C4-2B (cell line): ENCODE measurements at regions not wholly inside any gene's neighbourhood (a gene's known extent, or its start where the extent isn't known, plus 50 kb on each side); places are given as distances from the start of the nearest gene placed in this dataset.

Experiments
- H3K27ac ChIP-seq: fragments of 450-650 bp; 2 replicates; pipeline ENCODE4 v1.5.1; 2017
- ZFX ChIP-seq: fragments of 450-650 bp; IDR thresholded peaks from 2 replicates; pipeline ENCODE4 v1.6.1; 2017
- TF ChIP-seq, protein P1 (sequence below): fragments of 450-650 bp; conservative IDR thresholded peaks from 2 replicates; pipeline ENCODE4 v1.5.1; 2017; ENCODE audit warnings: mild to moderate bottlenecking

GRCh38 chr3:117558681-117559080 is 849.1 kb downstream of the TUSC7 start:
- TF ChIP-seq ZFX, result no peak
- no peak overlapping the region for H3K27ac ChIP-seq

DNA sequence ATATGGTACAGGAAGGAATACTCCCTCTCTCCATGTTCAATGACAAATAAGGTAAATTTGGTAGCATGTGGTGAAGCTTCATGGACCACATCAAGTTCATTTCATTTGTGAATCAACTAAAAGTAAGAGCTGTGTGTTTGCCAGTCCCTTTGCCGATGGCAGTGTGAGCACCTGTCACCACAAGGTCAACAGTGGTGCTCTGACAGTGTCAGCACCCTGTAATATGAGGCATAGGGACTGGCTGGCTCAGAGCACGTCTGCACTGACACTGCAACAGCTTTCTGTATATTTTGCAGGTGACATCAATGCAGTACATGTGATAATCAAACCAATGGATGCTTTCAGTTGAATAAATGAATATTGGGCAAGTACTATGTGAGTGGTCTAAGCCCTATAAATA is 852.4 kb downstream of the TUSC7 start:
- H3K27ac ChIP-seq, result no peak overlapping the region
- no peak for TF ChIP-seq ZFX
- TF ChIP-seq, protein P1, sequence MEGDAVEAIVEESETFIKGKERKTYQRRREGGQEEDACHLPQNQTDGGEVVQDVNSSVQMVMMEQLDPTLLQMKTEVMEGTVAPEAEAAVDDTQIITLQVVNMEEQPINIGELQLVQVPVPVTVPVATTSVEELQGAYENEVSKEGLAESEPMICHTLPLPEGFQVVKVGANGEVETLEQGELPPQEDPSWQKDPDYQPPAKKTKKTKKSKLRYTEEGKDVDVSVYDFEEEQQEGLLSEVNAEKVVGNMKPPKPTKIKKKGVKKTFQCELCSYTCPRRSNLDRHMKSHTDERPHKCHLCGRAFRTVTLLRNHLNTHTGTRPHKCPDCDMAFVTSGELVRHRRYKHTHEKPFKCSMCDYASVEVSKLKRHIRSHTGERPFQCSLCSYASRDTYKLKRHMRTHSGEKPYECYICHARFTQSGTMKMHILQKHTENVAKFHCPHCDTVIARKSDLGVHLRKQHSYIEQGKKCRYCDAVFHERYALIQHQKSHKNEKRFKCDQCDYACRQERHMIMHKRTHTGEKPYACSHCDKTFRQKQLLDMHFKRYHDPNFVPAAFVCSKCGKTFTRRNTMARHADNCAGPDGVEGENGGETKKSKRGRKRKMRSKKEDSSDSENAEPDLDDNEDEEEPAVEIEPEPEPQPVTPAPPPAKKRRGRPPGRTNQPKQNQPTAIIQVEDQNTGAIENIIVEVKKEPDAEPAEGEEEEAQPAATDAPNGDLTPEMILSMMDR, result no peak

DNA sequence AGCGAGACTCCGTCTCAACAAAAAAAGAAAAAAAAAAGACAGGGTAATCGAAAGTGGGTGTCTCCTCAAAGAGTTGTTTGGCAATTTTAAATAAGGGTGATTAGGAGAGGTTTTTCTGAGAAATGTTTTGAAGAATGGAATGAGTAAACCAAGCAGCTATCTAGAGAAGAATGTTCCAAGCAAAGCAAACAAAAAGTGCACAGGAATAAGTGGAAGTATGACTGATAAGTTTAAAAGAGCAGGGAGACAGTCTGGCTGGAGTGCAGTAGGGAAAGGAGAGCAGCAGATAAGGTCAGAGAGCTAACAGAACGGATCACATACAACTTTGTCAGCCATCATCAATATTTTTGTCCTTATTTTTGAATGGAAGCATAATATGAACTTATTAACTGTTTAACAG is 853.5 kb downstream of the TUSC7 start:
- TF ChIP-seq, protein P1, result no peak
- no peak for TF ChIP-seq ZFX
- H3K27ac ChIP-seq, result no peak overlapping the region

DNA sequence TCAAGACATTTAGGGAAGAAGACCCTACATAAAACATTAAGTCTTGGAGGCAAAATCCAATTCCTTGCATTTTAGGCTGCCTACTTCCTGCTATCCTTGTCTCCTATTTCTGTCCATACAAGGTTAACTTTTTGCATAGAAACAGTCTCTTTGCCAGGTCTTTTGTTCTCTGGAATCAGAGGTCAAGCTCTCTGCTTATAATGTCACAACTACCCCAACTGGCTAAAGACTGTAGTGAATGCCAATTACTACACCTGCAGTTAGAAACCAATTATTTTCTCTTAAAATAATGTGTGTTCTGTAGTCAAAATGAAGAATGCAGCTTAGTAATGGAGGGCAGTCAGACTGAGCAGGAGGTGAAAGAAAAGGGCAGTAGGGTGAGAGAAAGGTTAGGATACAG is 856.2 kb downstream of the TUSC7 start:
- H3K27ac ChIP-seq, result no peak overlapping the region
- no peak for TF ChIP-seq ZFX
- TF ChIP-seq, protein P1, result no peak

GRCh38 chr3:117566926-117567325 is 857.3 kb downstream of the TUSC7 start:
- TF ChIP-seq ZFX, result no peak
- TF ChIP-seq, protein P1, result no peak
- no peak overlapping the region for H3K27ac ChIP-seq

GRCh38 chr3:117567382-117567781 is 857.8 kb downstream of the TUSC7 start:
- no peak overlapping the region for H3K27ac ChIP-seq
- no peak for TF ChIP-seq ZFX
- TF ChIP-seq, protein P1, result no peak

- TF ChIP-seq ZFX, result no peak
- TF ChIP-seq, protein P1, result no peak
- no peak overlapping the region for H3K27ac ChIP-seq
Measured at GRCh38 chr3:117567906-117568305, 858.3 kb downstream of the TUSC7 start.

DNA sequence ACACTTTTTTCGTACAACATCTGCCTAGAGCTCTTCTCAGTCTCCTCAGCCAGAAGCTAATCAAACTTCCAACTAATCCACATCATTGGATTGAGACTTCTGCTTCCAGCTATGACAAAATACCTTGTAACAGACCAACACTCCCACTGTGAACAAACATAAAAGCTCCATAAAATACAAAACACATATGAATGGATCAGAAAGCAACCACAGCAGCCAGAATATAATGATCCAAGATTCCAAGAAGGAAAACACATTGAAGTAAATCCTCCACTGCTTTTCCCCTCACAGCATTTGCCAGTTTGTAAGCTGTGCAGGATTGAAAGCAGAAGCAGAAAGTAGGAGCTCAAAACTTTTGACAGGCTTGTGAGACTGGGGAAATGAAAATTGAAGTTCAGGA is 863.2 kb downstream of the TUSC7 start:
- no peak overlapping the region for H3K27ac ChIP-seq
- no peak for TF ChIP-seq ZFX
- TF ChIP-seq, protein P1, result no peak
